Prostate gland (tissue), 2 donors: ENCODE measurements at regions not wholly inside any gene's neighbourhood (a gene's known extent, or its start where the extent isn't known, plus 50 kb on each side); places are given as distances from the start of the nearest gene placed in this dataset.
A peak's percentile ranks its signal among the peaks of the same experiment; 100 is the strongest.

Source experiments
- DNase-seq: peaks from one replicate; pipeline ENCODE4 v3.0.0-alpha.2; 2019; ENCODE audit warnings: low spot score
- H3K27ac ChIP-seq, 2 donors: fragments of 200-600 bp; sonication (generic); 2 replicates each; pipeline ENCODE4 v1.5.1; 2017 to 2019
- H3K27me3 ChIP-seq: fragments of 200-600 bp; sonication (generic); replicated peaks from 2 replicates; pipeline ENCODE4 v1.5.1; 2019; ENCODE audit not compliant: insufficient read depth
- H3K36me3 ChIP-seq, 2 donors: fragments of 200-600 bp; sonication (generic); 1 replicate in 1 of 2; 2 replicates in 1 of 2; pipeline versions ENCODE4 v1.5.1 to v1.8.1; 2017 to 2019
- H3K4me1 ChIP-seq: fragments of 200-600 bp; sonication (generic); replicated peaks from 2 replicates; pipeline ENCODE4 v1.5.1; 2019
- H3K4me3 ChIP-seq, 2 donors: fragments of 200-600 bp; sonication (generic); 2 replicates each; pipeline ENCODE4 v1.5.1; 2017 to 2019
- H3K9me3 ChIP-seq: fragments of 200-600 bp; sonication (generic); 2 replicates; pipeline ENCODE4 v1.5.1; 2017
- POLR2A ChIP-seq: fragments of 450-650 bp; IDR thresholded peaks from one replicate; pipeline ENCODE4 v1.6.1; 2016; ENCODE audit warnings: antibody characterized with exemption, mild to moderate bottlenecking
- POLR2AphosphoS5 ChIP-seq: sonication (generic); formaldehyde crosslinking; IDR thresholded peaks from one replicate; pipeline ENCODE4 v1.6.1; 2017; ENCODE audit warnings: antibody characterized with exemption
- WGBS: methylation state at CpG from one replicate; pipeline ENCODE4 v1.1.5; 2018; 5-methylcytosine and 5-hydroxymethylcytosine counted together
- intact Hi-C: fragments of 100-400 bp; cut with DNase I; formaldehyde crosslinking; loops from one replicate; pipeline ENCODE4 v1.14.2; 2022
- TF ChIP-seq, protein P1 (sequence below), 4 experiments: fragments of 200-600 bp in 2 of 4; fragments of 450-650 bp in 2 of 4; sonication (generic) in 2 of 4; IDR thresholded peaks; 1 replicate in 3 of 4; 2 replicates in 1 of 4; pipeline ENCODE4 v1.5.1; 2016 to 2019; ENCODE audit warnings: antibody characterized with exemption in 4 of 4, mild to moderate bottlenecking in 2 of 4, moderate library complexity in 2 of 4

DNA sequence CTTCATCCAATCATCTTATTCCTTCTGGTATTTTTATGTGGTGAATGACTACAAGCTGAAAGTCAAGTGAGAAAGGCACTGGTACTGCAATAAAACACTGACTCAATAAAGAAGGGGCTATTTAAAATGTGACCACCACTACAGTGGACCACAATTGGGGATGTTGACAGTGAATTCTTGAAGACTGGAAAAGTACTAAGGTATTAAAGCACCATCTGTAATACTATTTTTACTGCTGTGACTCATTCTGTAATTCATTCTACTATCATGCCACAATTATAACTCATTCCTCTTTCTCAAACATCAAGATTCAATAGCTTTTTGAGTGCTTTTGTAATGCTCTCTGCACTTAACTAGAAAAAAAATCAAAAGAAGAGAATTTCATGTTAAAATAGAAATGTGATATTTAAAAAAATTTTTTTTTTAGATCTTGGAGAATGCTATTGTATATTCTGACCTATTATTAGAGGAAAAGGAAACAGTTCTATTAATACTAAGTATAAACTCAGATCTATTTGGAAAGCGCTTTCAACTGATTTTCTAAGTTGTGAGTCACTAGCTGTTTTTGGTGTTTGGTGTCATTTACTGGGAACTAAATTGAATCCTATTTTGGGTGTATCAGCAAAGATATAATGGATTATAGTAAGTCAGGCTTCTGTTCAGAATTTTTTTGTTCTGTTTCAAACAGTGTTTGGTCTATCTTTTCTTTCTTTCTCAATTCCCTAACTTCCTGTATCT is 104.7 kb upstream of the TMEM170B start:
- H3K4me3 ChIP-seq, result no peak overlapping the region
- TF ChIP-seq, protein P1, sequence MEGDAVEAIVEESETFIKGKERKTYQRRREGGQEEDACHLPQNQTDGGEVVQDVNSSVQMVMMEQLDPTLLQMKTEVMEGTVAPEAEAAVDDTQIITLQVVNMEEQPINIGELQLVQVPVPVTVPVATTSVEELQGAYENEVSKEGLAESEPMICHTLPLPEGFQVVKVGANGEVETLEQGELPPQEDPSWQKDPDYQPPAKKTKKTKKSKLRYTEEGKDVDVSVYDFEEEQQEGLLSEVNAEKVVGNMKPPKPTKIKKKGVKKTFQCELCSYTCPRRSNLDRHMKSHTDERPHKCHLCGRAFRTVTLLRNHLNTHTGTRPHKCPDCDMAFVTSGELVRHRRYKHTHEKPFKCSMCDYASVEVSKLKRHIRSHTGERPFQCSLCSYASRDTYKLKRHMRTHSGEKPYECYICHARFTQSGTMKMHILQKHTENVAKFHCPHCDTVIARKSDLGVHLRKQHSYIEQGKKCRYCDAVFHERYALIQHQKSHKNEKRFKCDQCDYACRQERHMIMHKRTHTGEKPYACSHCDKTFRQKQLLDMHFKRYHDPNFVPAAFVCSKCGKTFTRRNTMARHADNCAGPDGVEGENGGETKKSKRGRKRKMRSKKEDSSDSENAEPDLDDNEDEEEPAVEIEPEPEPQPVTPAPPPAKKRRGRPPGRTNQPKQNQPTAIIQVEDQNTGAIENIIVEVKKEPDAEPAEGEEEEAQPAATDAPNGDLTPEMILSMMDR (IDR thresholded peaks at IDR 0.05), result no peak
- TF ChIP-seq POLR2AphosphoS5 (no peak), POLR2A (no peak)
- H3K9me3 ChIP-seq, result no peaks in the 10 kb centered on the region
- WGBS, result 52% methylated on average over 1 of the region's 1 CpG
- H3K27ac ChIP-seq, result peak overlapping the region; percentile 31 to 48
- H3K27me3 ChIP-seq, result no peaks in the 10 kb centered on the region
- no peak for DNase-seq
- intact Hi-C loops, result loop anchor here (5.0 kb wide), 1 partner anchor 61 kb away; no protein-coding TSS in a partner anchor
- no peaks in the 10 kb centered on the region for H3K36me3 ChIP-seq
- H3K4me1 ChIP-seq, result no peaks in the 10 kb centered on the region

DNA sequence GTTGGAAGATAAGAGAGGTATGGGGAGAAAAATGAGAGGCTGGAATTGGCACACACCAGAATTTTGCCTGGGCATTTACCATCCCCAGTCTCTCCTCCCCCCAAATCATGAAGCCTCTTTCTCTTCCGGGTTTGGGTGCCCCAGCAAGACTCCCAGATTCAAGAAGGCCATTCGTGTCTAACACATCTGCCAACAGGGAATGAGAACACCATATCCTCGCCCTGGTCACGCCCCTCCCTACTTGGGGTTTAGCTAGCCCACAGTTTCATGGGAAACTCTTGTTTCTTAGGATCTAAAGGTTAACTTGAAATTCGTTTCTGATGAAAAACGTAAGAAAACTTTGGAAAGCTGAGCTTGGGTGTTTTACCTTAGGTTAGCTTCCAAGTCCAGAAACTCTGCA is 105.5 kb upstream of the TMEM170B start:
- no peaks in the 10 kb centered on the region for H3K36me3 ChIP-seq
- no peak for DNase-seq
- 70% methylated on average over 6 of the region's 6 CpGs for WGBS
- TF ChIP-seq POLR2A, result no peak
- no peak for TF ChIP-seq POLR2AphosphoS5
- TF ChIP-seq, protein P1 (IDR thresholded peaks at IDR 0.05), result no peak
- peak overlapping the region in 1 of 2 donors; percentile 48 for H3K27ac ChIP-seq
- no peaks in the 10 kb centered on the region for H3K27me3 ChIP-seq
- H3K4me3 ChIP-seq, result no peak overlapping the region
- intact Hi-C loops, result loop anchor here (5.0 kb wide), 1 partner anchor 60 kb away; no protein-coding TSS in a partner anchor
- no peaks in the 10 kb centered on the region for H3K4me1 ChIP-seq
- H3K9me3 ChIP-seq, result no peaks in the 10 kb centered on the region

DNA sequence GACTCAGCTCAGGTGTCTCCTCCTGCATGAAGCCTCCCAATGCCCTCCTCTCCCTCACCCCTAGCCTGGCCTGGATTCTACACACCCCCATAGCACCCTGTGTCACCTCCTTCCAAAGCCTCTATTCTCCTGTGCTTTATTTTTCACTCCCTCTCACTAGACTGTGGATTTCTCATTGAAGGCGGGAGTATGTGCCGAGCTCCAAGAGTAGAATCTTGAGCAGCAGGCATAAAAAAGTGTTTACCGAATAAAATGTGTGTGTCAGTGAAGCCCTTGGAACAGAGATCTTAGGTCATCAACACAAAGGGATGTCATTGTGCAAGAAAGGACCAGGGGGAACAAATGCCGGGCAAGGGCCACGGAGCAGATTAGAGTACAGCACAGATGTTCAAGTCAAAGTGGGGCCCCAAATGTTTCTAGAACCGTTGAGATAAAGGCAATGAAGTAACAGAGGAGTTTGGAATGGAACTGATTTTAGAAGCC is 106.1 kb upstream of the TMEM170B start:
- TF ChIP-seq, protein P1 (IDR thresholded peaks at IDR 0.05), result no peak
- TF ChIP-seq POLR2A, result no peak
- TF ChIP-seq POLR2AphosphoS5, result no peak
- WGBS, result 90% methylated on average over 6 of the region's 6 CpGs
- H3K4me3 ChIP-seq, result no peak overlapping the region
- H3K27me3 ChIP-seq, result no peaks in the 10 kb centered on the region
- no peaks in the 10 kb centered on the region for H3K9me3 ChIP-seq
- no peaks in the 10 kb centered on the region for H3K36me3 ChIP-seq
- no peak overlapping the region for H3K27ac ChIP-seq
- intact Hi-C loops, result loop anchor here (5.0 kb wide), 1 partner anchor 59 kb away; no protein-coding TSS in a partner anchor
- no peak for DNase-seq
- no peaks in the 10 kb centered on the region for H3K4me1 ChIP-seq

DNA sequence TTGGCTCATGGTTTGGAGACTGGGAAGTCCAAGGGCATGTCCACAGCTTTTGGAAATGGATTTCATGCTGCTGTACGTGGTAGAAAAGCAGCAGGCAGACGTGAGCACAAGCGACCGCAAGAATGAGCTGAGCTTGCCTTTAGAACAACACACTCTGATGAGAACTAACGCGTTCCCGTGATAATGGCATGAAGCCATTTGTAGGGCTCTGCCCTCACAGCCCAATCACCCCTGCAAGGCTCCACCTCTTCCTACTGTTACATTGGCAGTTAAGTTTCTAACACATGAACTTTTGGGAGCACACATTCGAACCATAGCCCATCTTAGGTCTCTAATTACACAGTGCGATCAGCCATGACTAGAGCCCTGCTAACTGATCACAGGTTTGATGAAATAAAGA is 107.5 kb upstream of the TMEM170B start:
- intact Hi-C loops, result loop anchor here (5.0 kb wide), 1 partner anchor 58 kb away; no protein-coding TSS in a partner anchor
- H3K4me3 ChIP-seq, result no peak overlapping the region
- 83% methylated on average over 9 of the region's 9 CpGs for WGBS

More for the DNA sequence above, 107.5 kb upstream of the TMEM170B start:
- no peaks in the 10 kb centered on the region for H3K27me3 ChIP-seq
- no peaks in the 10 kb centered on the region for H3K9me3 ChIP-seq
- no peaks in the 10 kb centered on the region for H3K4me1 ChIP-seq
- DNase-seq, result no peak
- H3K36me3 ChIP-seq, result no peaks in the 10 kb centered on the region
- no peak overlapping the region for H3K27ac ChIP-seq
- no peak for TF ChIP-seq POLR2A
- no peak for TF ChIP-seq POLR2AphosphoS5
- TF ChIP-seq, protein P1 (IDR thresholded peaks at IDR 0.05), result no peak
